ENCODE measurements at regions not wholly inside any gene's neighbourhood (a gene's known extent, or its start where the extent isn't known, plus 50 kb on each side); places are given as distances from the start of the nearest gene placed in this dataset.
"Not testable (repeated sequence)": the region's sequence is repeated elsewhere in the genome, so short reads cannot be mapped to it uniquely, and the experiment has no call there.

GRCh38 chr6:169099411-169100202 lies 154.0 kb downstream of the THBS2 start:
- DNase-seq = no peak

GRCh38 chr6:169098651-169099050 lies 155.0 kb downstream of the THBS2 start:
- not testable (repeated sequence) for DNase-seq

GRCh38 chr6:169098116-169098515 lies 155.5 kb downstream of the THBS2 start:
- no peak for DNase-seq

GRCh38 chr6:169097381-169097959 lies 156.2 kb downstream of the THBS2 start:
- DNase-seq = no peak

- DNase-seq = no peak
Observed at GRCh38 chr6:169096388-169096787, 157.3 kb downstream of the THBS2 start.

GRCh38 chr6:169095153-169095552 lies 158.5 kb downstream of the THBS2 start:
- no peak for DNase-seq

- DNase-seq = no peak
Observed at GRCh38 chr6:169094552-169094950, 159.1 kb downstream of the THBS2 start.

GRCh38 chr6:169093770-169094551 lies 159.7 kb downstream of the THBS2 start:
- DNase-seq = no peak

- DNase-seq = no peak
Observed at GRCh38 chr6:169093066-169093723, 160.5 kb downstream of the THBS2 start.

GRCh38 chr6:169092375-169092774 lies 161.3 kb downstream of the THBS2 start:
- DNase-seq = no peak

GRCh38 chr6:169090514-169091127 lies 163.0 kb downstream of the THBS2 start:
- not testable (repeated sequence) for DNase-seq

GRCh38 chr6:169088762-169089161 lies 164.9 kb downstream of the THBS2 start:
- DNase-seq = no peak

GRCh38 chr6:169087443-169088041 lies 166.1 kb downstream of the THBS2 start:
- no peak for DNase-seq

- not testable (repeated sequence) for DNase-seq
Observed at GRCh38 chr6:169086616-169087015, 167.0 kb downstream of the THBS2 start.

- DNase-seq = no peak
Observed at GRCh38 chr6:169086020-169086419, 167.6 kb downstream of the THBS2 start.

GRCh38 chr6:169085466-169085865 lies 168.2 kb downstream of the THBS2 start:
- DNase-seq = no peak

GRCh38 chr6:169084557-169084956 lies 169.1 kb downstream of the THBS2 start:
- DNase-seq = not testable (repeated sequence)

- DNase-seq = no peak
Observed at GRCh38 chr6:169084067-169084466, 169.6 kb downstream of the THBS2 start.

GRCh38 chr6:169083508-169083874 lies 170.2 kb downstream of the THBS2 start:
- no peak for DNase-seq

GRCh38 chr6:169082817-169083507 lies 170.7 kb downstream of the THBS2 start:
- DNase-seq = no peak

- no peak for DNase-seq
Observed at GRCh38 chr6:169082093-169082492, 171.6 kb downstream of the THBS2 start.

- DNase-seq = no peak
Observed at GRCh38 chr6:169081248-169081647, 172.4 kb downstream of the THBS2 start.

All from activated gamma-delta T cell treated with Interleukin-2 at 50 U/mL for 16 hours (primary cell).